ENCODE measurements at regions not wholly inside any gene's neighbourhood (a gene's known extent, or its start where the extent isn't known, plus 50 kb on each side); places are given as distances from the start of the nearest gene placed in this dataset.
A peak's percentile ranks its signal among the peaks of the same experiment; 100 is the strongest.
"Not testable (repeated sequence)": the region's sequence is repeated elsewhere in the genome, so short reads cannot be mapped to it uniquely, and the experiment has no call there.

GRCh38 chr4:45471335-45471734, 652.5 kb downstream of the GABRG1 start:
- DNase-seq = no peak

DNA sequence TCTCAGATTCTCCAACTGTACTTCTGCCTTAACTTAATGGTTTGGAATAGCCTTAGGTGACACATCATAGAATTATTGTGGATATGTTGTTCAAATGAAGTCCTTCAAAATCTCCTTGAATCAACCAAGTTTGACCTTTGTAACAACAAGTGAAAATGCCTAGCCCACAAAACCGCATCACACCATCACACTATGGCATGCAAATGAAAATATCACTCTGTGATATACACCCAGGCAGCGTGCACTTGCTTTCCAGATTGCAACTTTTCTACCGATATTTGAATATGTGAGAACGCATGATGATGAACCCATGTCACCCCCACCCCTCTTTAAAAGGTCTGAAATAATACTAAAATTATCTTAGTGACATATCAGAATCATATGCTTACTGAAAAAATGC, 656.7 kb downstream of the GABRG1 start:
- no peak for DNase-seq

DNA sequence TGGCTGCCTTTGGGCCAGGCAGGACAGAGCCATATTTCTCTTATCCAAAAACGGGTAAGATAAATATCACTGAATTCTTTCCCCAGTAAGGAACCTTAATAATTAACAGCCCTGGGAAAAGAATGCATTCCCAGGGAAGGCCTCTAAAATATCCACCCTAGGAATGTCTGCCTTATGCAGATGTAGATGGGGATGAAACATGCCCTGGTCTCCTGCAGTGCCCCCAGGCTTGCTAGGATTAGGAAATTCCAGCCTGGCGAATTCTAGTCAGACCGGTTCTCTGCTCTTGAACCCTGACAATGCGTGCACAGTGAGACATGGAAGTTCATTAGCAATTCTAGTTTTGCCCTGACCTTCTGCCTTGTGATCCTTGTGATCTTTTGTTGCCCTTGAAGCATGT, 663.7 kb downstream of the GABRG1 start:
- not testable (repeated sequence) for DNase-seq

- no peak for DNase-seq
Observed at GRCh38 chr4:45455217-45455616, 668.6 kb downstream of the GABRG1 start.

- DNase-seq = peak; percentile 0
Observed at GRCh38 chr4:45453258-45453853, 670.5 kb downstream of the GABRG1 start.

- no peak for DNase-seq
Observed at GRCh38 chr4:45442466-45442865, 681.4 kb downstream of the GABRG1 start.

- no peak for DNase-seq
Observed at GRCh38 chr4:45438047-45438446, 685.8 kb downstream of the GABRG1 start.

DNA sequence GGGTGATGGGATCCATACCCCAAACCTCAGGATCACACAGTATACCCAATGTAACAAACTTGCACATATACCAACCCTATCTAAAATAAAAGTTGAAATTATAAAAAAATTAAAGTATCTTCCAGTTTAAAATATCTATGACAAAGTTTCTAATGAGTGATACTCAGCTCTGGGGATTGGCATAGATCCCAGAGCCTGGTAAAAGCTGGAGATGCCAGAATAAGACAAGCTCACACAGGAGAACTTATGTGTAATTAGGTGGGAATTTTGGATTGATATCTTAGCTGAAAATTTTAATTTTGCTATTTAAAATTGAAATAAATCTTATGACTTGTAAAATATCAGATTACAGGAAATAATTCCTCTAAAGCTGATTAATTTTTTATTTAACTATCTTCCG, 686.5 kb downstream of the GABRG1 start:
- no peak for DNase-seq

GRCh38 chr4:45425135-45425534, 698.7 kb downstream of the GABRG1 start:
- DNase-seq = no peak

GRCh38 chr4:45423896-45424295, 697.5 kb upstream of the GNPDA2 start:
- DNase-seq = no peak

DNA sequence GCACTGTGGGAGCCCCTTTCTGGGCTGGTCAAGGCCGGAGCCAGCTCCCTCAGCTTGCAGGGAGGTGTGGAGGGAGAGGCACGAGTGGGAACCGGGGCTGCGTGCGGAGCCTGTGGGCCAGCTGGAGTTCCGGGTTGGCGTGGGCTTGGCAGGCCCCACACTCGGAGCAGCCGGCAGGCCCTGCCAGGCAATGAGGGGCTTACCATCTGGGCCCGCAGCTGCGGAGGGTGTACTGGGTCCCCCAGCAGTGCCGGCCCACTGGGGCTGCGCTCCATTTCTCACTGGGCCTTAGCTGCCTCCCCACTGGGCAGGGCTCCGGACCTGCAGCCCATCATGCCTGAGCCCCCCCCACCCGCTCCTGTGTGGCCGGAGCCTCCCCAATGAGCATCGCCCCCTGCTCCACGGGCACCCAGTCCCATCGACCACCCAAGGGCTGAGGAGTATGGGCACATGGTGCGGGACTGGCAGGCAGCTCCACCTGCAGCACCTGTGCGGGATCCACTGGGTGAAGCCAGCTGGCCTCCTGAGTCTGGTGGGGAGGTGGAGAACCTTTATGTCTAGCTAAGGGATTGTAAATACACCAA, 693.8 kb upstream of the GNPDA2 start:
- not testable (repeated sequence) for DNase-seq

GRCh38 chr4:45410701-45411210, 684.4 kb upstream of the GNPDA2 start:
- DNase-seq = no peak

GRCh38 chr4:45409536-45409935, 683.2 kb upstream of the GNPDA2 start:
- DNase-seq = no peak

- no peak for DNase-seq
Observed at GRCh38 chr4:45408996-45409395, 682.6 kb upstream of the GNPDA2 start.

- no peak for DNase-seq
Observed at GRCh38 chr4:45399116-45399515, 672.8 kb upstream of the GNPDA2 start.

DNA sequence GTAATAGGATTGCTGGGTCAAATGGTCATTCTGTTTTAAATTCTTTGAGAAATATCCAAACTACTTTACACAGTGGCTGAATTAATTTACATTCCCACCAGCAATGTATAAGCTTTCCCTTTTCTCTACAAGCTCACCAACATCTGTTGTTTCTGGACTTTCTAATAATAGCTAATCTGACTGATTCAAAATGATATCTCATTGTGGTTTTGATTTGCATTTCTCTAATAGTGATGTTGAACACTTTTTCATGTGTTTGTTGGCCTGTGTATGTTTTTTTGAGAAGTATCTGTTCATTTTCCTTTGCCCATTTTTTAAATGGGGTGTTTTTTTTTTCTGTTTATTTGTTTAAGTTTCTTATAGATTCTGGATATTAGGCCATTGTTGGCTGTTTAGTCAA, 659.0 kb upstream of the GNPDA2 start:
- DNase-seq = no peak

GRCh38 chr4:45370408-45370807, 644.1 kb upstream of the GNPDA2 start:
- DNase-seq = no peak

GRCh38 chr4:45368832-45369231, 642.5 kb upstream of the GNPDA2 start:
- no peak for DNase-seq

DNA sequence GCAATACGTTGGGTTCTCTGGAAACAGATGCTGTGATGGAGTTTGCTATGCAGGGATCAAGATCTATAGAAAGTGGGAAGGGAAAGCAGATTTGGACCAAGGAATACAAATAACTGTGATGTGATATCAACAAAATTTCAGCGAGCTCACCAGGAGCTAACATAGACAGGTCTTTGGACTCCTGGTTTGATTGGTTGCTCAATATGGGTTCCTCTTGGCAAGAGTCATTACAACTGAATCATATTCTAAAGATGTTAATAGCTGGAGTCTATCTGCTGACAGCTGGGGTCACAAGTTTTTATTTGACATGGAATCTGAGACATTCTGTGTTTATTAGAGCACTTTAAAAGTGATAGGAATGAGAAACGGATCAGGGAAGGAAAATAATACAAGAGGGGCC, 637.6 kb upstream of the GNPDA2 start:
- no peak for DNase-seq

GRCh38 chr4:45358573-45359506, 632.5 kb upstream of the GNPDA2 start:
- no peak for DNase-seq

DNA sequence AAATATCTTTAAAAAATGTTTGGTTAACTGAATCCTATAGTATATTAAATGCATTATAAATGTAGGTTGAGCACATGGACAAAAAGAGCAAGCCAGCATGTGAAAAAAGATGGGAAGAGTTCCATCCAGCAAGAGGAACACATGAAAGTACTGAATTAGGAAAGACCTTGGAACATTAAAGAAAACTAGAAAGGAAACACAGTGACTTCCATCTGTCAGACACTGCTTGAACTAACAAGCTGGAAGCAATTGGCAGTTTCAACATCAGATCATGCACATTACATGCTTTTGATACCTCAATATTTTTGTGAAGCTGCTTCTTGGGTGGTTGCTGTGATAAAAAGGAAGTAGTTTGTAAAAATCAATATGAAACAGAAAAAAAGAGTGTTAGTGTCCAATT, 626.8 kb upstream of the GNPDA2 start:
- no peak for DNase-seq

GRCh38 chr4:45350438-45350837, 624.1 kb upstream of the GNPDA2 start:
- peak; percentile 4 for DNase-seq

DNA sequence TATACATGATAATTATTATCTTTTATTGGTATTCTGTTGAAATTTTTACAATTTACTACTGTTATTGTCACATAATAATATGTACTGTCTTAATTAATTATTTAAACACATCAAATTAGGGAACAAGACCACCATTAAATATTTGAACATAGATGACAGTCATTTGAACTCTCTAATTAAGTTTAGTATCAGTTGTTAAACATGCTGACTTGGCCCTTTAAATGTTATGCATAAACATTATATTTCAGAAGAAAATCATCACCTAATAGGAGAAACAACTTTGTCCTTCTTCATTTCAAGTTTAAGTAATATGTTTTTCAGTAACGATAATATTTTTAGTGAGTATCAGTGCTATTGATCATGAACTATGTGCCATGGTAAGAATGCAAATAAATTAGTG, 623.5 kb upstream of the GNPDA2 start:
- DNase-seq = no peak
